Right lobe of liver (tissue), 4 donors: ENCODE measurements at regions not wholly inside any gene's neighbourhood (a gene's known extent, or its start where the extent isn't known, plus 50 kb on each side); places are given as distances from the start of the nearest gene placed in this dataset.

Source experiments
- CTCF ChIP-seq, 4 donors: fragments of 200-600 bp in 3 of 4; fragments of 450-650 bp in 1 of 4; IDR thresholded peaks; one replicate each; pipeline versions ENCODE4 v1.5.1 to v1.8.0; 2016 to 2022; ENCODE audit warnings: antibody characterized with exemption in 4 of 4, mild to moderate bottlenecking in 2 of 4
- POLR2A ChIP-seq: fragments of 450-650 bp; IDR thresholded peaks from one replicate; pipeline ENCODE4 v1.6.1; 2017; ENCODE audit warnings: antibody characterized with exemption, mild to moderate bottlenecking
- donor health status: DM: no; HTN: no; CAD: no.
- donor health status: DM: no; HTN: no; CAD: no.
- donor health status: DM: no; HTN: yes; CAD: no.

- TF ChIP-seq CTCF (IDR thresholded peaks at IDR 0.05), result no peak
- no peak for TF ChIP-seq POLR2A
Observed at GRCh38 chr1:60133000-60133673, 59.6 kb upstream of the C1orf87 start.
